Astrocyte of the spinal cord (primary cell): ENCODE measurements at regions not wholly inside any gene's neighbourhood (a gene's known extent, or its start where the extent isn't known, plus 50 kb on each side); places are given as distances from the start of the nearest gene placed in this dataset.
A peak's percentile ranks its signal among the peaks of the same experiment; 100 is the strongest.

Experiments used
- DNase-seq: peaks from one replicate; pipeline ENCODE4 v3.0.0; 2011; ENCODE audit warnings: low read depth, low spot score
- H3K4me3 ChIP-seq: 2 replicates; pipeline ENCODE4 v1.5.1; 2011; ENCODE audit warnings: low read depth, mild to moderate bottlenecking, low read length, moderate library complexity
- in situ Hi-C: cut with HindIII; loops from 2 replicates; pipeline ENCODE4 v1.10.0; 2017; ENCODE audit warnings: low sequenced_read_pairs
- TF ChIP-seq, protein P1 (sequence below): IDR thresholded peaks from 2 replicates; pipeline ENCODE4 v1.5.1; 2012; ENCODE audit warnings: low read depth, mild to moderate bottlenecking, low read length, inconsistent platforms

DNA sequence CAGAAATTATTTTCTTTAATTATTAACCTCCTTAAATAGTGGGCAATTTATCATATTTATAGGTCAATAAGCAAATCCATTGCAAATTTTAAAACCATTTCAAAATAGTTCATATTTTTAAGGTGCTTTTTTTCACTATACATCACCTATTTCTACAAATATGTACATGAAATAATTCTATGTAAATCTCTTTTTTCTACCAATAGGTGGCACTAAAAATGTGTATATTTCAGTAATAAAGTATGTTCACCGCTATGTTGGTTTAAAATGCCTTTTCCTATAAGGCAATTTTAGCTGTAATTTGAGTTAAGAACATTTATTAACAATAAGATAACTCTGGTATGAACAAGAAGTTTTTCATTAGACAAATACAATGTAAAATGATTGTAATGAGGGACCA, 672.2 kb downstream of the KCTD8 start:
- H3K4me3 ChIP-seq = no peak overlapping the region
- DNase-seq = peak; percentile 17
- TF ChIP-seq, protein P1, sequence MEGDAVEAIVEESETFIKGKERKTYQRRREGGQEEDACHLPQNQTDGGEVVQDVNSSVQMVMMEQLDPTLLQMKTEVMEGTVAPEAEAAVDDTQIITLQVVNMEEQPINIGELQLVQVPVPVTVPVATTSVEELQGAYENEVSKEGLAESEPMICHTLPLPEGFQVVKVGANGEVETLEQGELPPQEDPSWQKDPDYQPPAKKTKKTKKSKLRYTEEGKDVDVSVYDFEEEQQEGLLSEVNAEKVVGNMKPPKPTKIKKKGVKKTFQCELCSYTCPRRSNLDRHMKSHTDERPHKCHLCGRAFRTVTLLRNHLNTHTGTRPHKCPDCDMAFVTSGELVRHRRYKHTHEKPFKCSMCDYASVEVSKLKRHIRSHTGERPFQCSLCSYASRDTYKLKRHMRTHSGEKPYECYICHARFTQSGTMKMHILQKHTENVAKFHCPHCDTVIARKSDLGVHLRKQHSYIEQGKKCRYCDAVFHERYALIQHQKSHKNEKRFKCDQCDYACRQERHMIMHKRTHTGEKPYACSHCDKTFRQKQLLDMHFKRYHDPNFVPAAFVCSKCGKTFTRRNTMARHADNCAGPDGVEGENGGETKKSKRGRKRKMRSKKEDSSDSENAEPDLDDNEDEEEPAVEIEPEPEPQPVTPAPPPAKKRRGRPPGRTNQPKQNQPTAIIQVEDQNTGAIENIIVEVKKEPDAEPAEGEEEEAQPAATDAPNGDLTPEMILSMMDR = peak; percentile 17
- in situ Hi-C loops = no loop called here

DNA sequence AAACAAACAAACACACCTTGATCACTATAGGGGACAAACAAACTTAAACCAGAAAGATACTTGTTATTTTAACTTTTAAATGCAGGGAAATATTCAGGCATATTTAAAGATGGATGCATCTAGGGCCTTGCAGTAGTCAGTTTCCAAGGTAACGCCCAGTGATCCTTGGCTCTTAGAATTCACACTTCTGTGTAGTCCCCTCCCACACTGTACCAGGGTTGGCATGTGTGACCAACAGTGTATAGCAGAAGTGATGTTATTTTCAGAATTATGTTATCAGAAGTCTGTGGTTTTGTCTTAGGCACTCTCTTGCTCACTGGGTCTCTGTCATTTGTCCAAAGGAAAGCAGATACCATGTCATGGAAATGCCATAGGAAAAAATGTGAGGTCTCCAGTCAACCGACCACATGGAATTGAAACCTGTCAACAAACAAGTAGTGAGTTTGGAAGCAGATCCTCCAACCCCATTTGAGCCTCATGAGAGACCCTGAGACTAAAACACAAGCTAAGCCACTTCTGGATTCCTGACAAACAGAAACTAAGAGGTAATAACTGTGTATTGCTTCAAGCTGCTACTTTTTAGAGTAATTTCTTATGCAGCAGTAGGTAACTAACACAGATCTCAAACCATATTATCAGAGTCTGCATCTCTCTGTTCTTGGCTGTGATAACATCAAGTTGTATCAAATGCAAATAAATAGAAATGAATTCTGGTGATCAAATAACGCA, 670.3 kb downstream of the KCTD8 start:
- TF ChIP-seq, protein P1 = no peak
- in situ Hi-C loops = no loop called here
- no peak for DNase-seq
- no peak overlapping the region for H3K4me3 ChIP-seq

DNA sequence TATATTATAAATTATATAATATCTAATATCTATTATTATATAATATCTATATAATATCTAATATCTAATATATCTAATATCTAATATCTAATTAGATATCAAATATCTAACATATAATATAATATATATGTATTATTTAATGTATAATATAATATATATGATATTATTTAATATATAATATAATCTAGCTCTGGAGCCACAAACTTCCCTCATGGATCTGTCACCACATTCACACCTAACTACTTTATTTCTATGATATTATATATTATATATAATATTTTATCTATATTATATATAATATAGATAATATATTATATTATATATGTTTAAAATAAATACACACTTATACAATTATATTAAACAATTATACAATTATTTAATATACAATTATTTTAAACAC, 667.5 kb downstream of the KCTD8 start:
- no peak for DNase-seq

DNA sequence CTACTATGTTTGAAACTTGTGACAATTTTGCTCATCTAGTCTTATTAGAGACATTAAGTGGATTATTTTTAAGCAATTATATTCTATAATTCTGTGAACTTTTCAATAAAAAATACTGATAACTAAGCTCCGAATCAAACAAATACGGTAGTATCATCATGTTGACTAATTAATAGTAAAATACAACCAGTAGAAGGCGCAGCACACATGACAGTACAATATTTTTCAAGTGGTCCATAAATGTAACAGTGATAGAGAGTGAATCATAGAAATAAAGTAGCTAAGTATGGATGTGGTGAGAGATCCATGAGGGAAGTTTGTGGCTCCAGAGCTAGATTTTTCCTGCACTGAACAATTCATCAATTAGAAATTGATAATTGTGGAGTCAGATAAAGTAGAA, 666.2 kb downstream of the KCTD8 start:
- DNase-seq = no peak
- TF ChIP-seq, protein P1 = no peak
- in situ Hi-C loops = no loop called here
- no peak overlapping the region for H3K4me3 ChIP-seq

More for the DNA sequence above, 667.5 kb downstream of the KCTD8 start:
- in situ Hi-C loops = no loop called here
- H3K4me3 ChIP-seq = no peak overlapping the region
- TF ChIP-seq, protein P1 = no peak

DNA sequence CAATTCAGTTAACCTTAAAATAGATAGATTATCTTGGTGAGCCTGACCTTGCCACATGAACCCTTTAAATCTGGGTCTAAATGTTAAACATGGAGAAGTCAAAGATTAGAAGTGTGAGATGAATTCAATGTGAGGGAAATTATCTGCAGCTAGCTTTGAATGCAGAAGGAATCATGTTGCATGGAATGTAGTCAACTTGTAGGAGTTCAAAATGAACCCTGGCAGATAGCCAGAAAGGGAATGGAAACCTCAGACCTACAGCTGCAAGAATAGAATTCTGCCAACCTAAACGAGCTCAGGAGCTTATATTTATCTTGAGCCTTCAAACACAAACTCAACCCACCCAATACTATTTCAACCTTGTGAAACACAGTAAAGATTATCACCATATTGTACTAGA, 632.5 kb downstream of the KCTD8 start:
- in situ Hi-C loops = no loop called here
- DNase-seq = peak; percentile 16
- no peak overlapping the region for H3K4me3 ChIP-seq
- TF ChIP-seq, protein P1 = no peak

DNA sequence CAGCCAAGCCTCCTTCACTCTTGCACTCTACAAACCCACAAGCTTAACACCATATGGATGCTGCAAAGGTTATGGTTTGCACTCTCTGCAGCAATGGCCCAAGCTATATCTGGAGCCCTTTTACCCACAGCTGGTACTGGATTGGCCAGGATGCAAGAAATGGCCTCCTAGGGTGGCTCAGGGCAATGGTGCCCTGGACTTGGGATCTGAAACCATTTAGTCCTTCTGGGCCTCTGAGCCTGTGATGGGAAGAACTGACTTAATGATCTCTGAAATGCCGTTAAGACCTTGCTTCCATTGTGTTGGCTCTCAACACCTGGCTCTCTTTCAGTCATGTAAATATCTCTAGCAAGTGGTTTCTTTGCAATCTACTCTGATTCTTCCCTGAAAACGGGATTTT, 626.0 kb downstream of the KCTD8 start:
- H3K4me3 ChIP-seq = no peak overlapping the region
- DNase-seq = no peak
- TF ChIP-seq, protein P1 = no peak
- in situ Hi-C loops = no loop called here
